Right ventricle myocardium superior (tissue), 1 donor: ENCODE measurements at regions not wholly inside any gene's neighbourhood (a gene's known extent, or its start where the extent isn't known, plus 50 kb on each side); places are given as distances from the start of the nearest gene placed in this dataset.
"Not testable (repeated sequence)": the region's sequence is repeated elsewhere in the genome, so short reads cannot be mapped to it uniquely, and the experiment has no call there.

ENCODE experiments used
- ATAC-seq: fragments of 200-7000 bp; cut with Tn5 transposase; one replicate; pipeline ENCODE4 v1.9.1; 2020; ENCODE audit warnings: mild to moderate bottlenecking; ENCODE audit not compliant: poor library complexity
- DNase-seq: peaks from one replicate; pipeline ENCODE4 v3.0.0-alpha.2; 2020
- intact Hi-C: fragments of 100-400 bp; cut with DNase I; formaldehyde crosslinking; loops from one replicate; pipeline ENCODE4 v1.11.2; 2022
- donor health status: DM: no; HTN: yes; CAD: no; lungs with severe emphysema.

DNA sequence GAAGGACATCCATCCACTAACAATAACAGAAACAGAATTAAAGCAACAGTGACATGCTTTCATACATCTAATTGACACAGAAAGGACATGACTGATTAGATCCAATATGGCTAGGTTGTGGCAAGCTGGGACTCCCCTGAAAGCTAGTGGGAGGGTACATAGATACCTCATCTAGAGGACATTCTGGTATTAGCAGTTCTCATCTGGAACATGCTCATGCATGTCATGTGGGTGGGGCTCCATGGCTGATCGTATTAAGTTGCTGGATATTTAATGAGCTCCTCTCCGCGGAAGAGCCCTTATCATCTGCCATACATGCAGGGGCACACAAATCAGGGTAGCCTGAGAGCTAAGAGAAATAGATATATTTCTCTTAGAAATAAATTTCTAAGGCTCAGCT is 358.9 kb downstream of the ICE1 start:
- no peak for DNase-seq
- ATAC-seq: no peak
- intact Hi-C loops: no loop called here

DNA sequence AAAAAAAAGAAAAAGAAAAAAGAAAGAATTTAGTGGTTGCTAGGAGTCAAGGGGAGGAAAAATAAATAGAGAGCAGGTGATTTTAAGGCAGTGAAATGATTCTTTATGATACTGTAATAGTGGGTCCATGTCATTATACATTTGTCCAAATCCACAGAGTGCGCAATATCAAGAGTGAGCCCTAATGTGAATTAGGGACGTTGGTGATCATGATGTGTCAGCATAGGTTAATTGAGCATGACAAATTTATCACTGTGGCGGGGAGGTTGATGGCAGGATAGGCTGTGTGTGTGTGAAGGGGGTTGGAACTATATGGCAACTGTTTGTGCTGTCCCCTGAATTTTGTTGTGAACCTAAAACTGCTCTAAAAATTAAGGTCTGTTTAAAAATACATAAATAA is 357.8 kb downstream of the ICE1 start:
- DNase-seq (no peak), ATAC-seq (no peak)
- intact Hi-C loops: no loop called here

DNA sequence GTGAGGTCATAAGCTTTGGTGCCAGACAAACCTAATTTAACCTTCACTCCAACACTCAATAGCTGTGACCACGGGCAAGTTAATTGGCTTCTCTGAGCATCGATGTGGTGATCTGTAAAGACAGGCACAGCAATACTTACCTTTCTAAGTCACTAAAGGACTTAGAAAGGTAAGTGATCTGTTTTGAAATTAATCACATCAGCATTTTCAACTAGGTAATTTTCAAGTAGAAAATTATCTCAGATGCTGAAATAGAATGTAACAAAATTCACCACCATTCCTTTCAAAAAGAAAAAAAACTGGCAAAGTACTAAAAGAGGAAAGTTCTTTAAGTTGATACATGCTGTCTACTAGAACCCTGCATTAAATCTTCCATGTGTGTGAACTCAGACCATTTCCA is 354.5 kb downstream of the ICE1 start:
- no peak for ATAC-seq
- intact Hi-C loops: no loop called here
- no peak for DNase-seq

DNA sequence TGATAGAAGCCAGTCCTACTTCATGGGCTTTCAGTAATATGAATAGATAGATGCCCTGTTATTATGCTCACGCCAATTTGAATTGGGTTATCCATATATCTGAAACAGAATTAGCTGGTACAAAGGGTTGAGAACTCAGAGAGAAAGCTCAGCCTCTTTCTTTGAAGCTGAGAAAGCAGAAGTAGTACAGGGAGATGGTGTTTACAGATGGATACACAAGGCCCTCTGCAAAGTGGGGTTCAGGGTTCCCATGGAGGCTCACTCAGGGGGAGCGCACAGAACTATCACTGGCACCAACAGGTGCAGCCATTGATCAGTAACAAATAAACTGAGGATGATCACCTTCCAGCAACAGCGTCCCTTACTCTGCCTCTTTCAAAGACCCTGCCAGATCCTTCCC is 349.7 kb downstream of the ICE1 start:
- intact Hi-C loops: no loop called here
- DNase-seq (no peak), ATAC-seq (no peak)

DNA sequence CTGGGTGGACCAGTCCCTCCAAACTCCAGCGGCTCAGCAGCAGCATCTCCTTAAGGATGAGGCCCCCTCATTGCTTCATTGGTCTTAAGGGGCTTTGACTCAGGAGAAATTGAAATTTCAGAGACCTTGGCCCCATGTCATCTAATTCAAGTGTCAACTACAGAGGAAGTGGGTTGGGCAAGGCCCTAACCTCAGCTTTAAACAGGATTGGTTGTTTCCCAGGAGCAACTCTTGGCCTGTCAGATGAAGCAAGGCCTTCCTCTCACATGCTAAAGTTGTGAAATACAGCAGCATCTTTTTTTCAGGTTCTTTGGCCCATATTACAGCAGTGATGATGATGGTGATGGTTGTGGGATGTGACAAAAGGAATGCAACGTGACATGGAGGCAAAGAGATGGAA is 348.3 kb downstream of the ICE1 start:
- intact Hi-C loops: no loop called here
- no peak for ATAC-seq

DNA sequence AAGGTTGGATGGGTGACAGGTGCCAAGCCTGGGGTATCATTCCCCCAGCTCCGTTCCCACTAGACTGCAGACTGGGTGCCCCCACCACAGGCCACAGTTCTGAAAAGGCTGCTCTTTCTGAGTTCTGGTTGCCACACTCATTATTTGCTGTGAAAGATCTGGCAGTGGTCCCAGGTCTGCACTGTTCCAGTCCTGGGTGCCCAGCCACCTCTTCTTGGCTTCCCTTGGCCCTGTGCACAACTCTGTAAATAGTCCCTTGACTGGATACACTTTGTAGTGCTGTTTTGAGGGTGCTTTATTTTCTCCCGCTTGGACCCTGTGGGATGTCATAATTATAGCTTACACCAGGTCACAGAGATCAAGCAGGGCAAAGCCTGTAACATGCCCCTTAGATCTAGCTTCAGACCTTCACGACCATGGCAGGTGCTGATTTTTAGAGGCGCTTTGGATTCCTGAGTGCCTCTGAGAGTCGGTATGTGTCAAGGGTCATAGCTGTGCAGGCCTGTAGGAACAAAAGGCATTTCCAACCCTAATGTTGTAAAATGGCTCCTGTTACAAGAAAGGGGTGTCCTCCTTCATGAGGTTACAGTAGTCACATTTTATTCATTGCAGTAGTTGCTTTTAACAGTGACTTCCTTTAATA is 344.9 kb downstream of the ICE1 start:
- peak; percentile 67 for DNase-seq
- intact Hi-C loops: no loop called here
- ATAC-seq: peak; percentile 99

More for the DNA sequence above, 348.3 kb downstream of the ICE1 start:
- DNase-seq: no peak

DNA sequence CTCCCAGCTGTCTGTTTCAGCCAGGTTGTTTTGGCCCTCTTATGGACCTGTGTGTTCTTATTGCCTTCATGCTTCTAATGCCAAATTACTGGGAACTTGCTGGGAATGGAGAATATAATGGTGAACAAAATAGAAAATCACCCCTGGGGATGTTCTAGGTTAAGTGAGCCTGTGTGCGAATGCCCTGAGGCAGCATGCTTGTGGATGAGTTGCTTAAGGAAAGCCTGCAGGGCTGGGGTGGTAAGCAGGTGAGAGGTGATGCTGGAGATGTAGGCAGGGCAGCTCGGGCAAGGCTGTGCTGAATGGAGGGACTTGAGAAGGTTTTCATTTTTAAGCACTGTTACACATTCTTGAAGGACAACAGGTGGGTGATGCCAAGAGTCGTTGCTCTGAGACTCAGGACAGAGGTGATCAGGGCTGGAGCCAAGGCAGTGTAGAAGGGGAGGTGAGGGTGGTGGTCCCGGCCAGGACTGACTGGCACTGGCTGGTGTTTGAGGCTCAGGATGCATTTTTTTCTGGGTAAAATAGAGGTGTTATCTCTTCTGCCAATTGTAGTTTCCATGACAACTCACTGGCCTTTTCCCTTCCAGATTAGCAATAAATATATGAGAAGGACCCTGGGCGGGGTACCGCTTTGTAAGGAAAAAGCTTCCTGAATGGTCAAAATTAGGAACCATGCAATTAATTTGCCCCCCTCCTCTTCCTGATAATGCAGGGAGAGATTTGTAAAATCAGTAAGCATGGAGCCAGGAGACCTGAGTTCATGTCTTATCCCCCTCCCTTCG is 342.8 kb downstream of the ICE1 start:
- ATAC-seq: no peak
- no peak for DNase-seq
- intact Hi-C loops: no loop called here

DNA sequence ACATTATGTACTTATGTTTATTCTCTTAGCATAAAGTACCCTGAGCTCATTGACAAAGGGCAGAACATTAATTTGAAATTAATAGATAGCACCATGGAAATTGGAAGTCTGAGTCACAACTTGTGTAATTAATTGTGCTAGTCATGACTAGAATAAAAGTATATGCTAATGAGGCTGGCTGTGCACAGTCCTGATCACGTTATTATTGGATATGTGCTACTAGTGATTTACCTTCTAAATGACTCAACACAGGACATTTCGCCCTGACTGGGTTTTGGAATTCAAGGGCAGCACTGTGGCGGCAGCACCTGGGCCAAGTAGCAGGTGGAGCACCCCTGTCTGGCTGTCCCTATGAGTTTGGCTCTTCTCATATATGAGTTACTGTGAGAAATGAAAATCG is 341.8 kb downstream of the ICE1 start:
- ATAC-seq (no peak), DNase-seq (no peak)
- intact Hi-C loops: no loop called here

DNA sequence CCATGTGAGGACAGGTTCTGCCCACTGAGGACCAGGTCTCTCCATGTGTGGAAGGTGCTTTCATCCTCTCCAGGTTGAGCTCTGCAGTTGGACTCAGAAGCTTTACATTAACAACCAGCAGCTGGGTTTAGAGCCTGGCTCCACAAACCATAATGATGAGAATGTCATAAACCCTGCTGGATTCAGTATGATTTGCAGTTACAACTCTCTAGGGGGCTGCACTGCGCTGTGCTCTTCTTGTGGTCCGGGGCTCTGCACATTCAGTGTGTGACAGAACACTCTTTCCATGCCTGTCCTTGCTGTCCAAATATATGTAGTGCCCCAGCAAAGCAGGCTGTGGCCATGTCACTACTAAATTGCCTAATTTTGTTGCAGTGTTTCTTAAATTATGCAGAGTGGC is 334.3 kb downstream of the ICE1 start:
- ATAC-seq (no peak), DNase-seq (no peak)
- intact Hi-C loops: no loop called here

DNA sequence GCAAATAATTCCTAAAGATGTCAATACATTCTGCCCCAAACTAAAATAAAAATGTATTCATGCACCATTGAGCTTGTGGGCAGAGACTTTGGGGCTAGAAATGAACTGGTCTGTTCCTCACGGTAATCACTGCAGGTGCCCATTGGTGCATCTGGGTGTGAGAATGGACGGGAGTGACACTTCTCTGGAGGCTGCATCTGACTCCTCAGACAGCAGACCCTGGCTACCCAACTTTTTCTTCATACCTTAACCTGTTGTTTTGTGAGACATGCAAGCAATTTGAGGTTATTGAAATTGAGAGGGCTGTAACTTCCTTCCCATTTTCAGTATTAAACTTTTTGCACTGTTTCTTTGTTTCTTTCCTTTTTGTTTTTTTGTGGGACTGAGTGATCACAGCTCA is 333.4 kb downstream of the ICE1 start:
- ATAC-seq (no peak), DNase-seq (no peak)
- intact Hi-C loops: no loop called here

DNA sequence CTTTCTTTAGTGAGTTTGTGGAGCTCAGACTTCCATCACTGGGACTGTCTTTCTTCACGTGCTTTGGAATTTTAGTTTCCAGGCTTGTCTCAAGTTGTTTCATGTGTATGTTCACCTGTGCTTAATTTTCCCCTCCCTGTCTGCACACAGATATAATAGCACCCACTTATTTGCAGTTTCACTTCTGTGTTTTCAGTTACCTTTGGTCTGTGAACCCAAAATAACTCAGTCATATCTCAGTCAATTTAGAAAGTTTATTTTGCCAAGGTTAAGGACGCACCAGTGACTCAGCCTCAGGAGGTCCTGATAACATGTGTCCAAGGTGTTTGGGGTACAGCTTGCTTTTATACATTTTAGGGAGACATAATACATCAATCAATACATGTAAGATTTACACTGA is 330.4 kb downstream of the ICE1 start:
- no peak for DNase-seq
- intact Hi-C loops: no loop called here
- ATAC-seq: no peak

DNA sequence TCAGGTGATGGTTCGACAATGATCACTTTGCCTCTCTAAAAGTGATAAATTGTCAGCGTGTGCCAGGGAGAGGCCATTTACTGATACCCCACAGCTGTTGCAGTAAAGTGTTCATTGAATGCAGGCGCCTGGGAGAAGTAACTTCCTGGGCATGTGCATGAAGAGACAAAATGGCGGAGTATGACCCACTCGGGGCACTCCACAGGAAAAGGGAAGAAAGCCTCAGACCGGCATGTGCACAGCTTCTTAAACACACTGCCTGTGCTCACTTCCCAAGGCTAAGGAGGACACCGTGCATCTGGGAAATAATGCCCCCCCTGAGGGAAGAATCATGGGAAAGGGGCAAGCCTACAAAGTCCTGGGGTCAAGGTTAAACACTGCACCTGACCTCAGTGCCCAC is 329.5 kb downstream of the ICE1 start:
- intact Hi-C loops: no loop called here
- no peak for DNase-seq
- no peak for ATAC-seq

DNA sequence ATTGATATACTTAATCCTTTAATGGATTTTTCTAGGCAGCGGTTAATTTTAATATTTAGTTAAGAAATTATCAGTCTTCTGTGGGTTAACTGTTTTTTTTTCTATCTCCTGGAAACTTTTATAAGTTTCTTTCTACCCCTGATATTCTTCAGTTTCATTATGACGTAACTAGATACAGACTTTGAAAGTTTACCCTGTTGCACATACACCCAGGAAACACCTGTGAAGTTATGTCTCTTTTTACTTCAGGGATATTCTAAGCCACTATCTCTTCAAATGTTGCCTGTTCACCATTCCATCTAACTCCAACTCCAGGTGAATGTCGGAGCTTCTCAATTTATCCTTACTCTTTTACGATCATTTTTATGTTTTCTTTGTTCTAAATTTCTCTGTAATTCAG is 329.0 kb downstream of the ICE1 start:
- ATAC-seq (no peak), DNase-seq (no peak)
- intact Hi-C loops: no loop called here

DNA sequence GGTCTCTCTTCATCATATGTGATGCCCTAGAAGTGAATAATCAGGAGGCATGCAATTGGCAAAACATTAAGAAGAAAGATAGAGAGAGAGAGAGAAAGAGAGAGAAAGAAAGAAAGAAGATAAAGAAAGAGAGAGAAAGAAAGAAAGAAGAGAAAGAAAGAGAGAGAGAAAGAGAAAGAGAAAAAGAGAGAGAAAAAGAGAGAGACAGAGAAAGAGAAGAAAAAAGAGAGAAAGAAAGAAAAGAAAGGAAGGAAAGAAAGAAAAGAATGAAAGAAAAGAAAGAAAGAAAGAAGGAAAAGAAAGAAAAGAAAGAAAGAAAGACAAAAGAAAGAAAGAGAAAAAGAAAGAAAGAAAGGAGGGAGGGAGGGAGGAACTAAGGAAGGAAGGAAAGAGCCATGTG is 318.9 kb downstream of the ICE1 start:
- DNase-seq: no peak
- no peak for ATAC-seq
- intact Hi-C loops: no loop called here

DNA sequence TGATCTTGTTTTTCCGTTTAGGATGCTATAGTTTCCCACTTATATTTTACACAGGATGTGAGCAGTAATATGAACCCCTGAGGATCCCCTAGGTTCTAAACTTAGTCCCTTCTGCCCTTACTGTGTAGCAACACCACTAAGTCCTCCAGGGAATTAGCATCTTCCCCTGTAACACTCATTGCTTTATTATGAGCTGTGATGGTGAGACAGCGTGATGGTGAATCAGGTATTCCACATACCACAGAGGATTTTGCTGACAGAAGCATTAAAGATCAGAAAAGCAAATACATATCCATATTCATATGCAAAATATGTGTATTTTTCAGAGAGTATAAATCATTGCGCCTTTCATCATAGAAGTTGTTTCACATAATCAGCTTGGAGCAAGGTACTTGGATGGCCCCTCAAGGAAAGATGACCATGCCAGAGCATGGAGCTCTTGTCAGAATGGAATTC is 317.0 kb downstream of the ICE1 start:
- no peak for DNase-seq
- intact Hi-C loops: no loop called here
- no peak for ATAC-seq

DNA sequence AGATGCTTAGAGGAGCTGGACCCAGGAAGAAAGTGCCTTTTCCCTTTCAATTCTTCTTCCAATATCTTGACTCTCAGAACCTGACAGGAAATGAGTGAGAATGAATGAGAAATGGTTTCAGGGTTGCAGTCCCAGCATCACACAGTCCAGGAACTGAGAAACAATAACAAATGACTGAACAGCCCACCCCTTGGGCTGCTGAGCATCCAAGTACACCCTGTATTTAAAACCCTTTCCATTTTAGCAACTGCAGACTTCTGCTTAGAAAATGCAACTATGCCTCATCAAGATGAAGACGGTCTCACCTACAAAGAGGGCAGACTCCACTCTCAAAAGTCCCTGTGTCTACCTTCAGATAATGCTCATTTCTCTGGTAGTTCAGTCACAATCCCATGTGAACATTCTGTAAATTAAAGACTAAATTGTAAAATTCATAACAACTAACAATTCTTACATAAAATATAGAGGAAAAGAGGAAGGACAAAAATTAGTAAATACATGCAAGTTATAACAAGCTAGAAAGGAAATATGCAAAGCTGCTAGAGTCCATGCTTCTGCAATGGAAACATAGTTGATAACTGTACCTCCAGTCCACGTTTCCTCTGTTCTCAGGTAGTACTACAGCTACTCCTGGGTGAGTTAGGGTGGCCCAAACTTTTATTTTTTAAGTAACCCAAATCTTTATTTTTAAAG is 316.5 kb downstream of the ICE1 start:
- intact Hi-C loops: no loop called here
- ATAC-seq (no peak), DNase-seq (no peak)

DNA sequence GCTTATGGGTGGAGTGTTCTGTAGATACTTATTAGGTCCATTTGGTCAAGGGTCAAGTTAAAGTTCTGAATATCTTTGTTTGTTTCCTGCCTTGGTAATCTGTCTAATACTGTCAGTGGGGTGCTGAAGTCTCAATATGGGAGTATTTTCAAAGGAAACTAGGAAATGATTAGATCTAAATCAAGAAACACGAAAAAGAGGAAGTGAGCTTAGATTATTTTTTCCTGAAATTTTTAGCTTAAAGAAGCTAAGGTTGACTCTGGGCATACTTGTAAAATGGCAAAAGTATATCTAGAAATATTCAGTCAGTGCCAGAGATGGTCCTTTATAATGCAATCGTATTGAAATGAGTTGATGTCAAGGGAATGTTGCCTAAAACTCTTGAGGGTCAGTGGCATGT is 313.5 kb downstream of the ICE1 start:
- DNase-seq: no peak
- no peak for ATAC-seq
- intact Hi-C loops: no loop called here

DNA sequence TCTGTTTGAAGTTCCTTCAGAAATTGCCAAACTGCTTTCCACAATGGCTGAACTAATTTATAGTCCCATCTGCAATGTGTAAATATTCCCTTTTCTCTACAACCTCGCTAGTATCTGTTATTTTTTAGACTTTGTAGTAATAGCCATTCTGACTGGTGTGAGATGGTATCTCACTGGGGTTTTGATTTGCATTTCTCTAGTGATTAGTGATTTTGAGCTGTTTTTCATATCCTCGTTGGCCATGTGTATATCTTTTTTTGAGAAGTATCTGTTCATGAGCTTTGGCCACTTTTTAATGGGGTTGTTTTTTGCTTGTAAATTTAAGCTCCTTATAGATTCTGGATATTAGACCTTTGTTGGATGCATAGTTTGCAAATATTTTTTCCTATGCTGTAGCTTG is 310.6 kb downstream of the ICE1 start:
- DNase-seq, intact Hi-C loops, ATAC-seq: not testable (repeated sequence)

DNA sequence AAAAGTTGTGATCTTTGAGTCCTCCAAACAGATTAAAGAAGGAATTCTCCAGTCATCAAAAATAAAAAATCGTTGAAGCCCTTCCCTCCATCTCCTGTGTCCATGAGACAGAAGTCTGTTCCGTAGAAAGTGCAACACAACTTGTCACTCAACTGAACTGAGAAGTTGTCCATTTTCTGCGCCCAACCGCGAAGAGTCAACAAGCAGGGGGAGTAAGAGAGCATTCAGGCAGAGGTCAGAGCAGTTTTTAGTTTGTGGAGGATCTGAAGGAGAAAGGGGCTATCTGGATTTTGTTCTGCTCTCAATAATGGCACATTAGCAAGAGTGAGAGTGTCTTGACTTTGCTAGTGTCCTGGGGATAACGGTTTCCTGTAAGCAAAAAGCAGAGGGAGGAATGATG is 303.9 kb downstream of the ICE1 start:
- ATAC-seq: no peak
- intact Hi-C loops: no loop called here

DNA sequence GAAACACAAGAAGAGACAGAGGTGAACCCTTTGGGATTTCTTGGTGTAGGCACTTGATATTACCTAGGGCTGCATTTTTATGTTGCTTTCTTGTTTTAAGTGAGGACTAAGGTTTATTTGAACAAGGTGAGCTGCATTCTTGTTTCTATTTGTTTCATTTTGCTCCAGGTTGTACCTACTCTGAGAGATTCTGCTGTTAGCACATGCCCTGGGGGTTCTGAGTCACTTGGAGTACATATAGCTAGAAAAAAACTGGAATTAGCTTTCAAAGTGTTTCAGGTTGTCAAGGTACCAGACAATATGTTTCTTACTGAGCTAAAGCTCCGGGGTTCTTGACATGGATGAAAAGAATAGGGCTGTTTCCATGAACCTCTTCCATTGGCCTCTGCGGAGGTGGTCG is 299.4 kb downstream of the ICE1 start:
- DNase-seq (no peak), ATAC-seq (no peak)
- intact Hi-C loops: no loop called here

More for the DNA sequence above, 303.9 kb downstream of the ICE1 start:
- no peak for DNase-seq
